Bronchial epithelial cell (primary cell): ENCODE measurements at regions not wholly inside any gene's neighbourhood (a gene's known extent, or its start where the extent isn't known, plus 50 kb on each side); places are given as distances from the start of the nearest gene placed in this dataset.

Source experiments
- DNase-seq: peaks from one replicate; pipeline ENCODE4 v3.0.0-alpha.2; 2010; ENCODE audit warnings: low read depth
- FAIRE-seq: peaks from 2 replicates; lab custom pipeline; 2011; peaks lifted over from hg19 to GRCh38; lab: Jason Lieb, UNC
- H3K27me3 ChIP-seq: 2 replicates; pipeline ENCODE4 v1.5.1; 2011; ENCODE audit warnings: low read length; ENCODE audit not compliant: control insufficient read depth, insufficient read depth
- H3K36me3 ChIP-seq: 2 replicates; pipeline ENCODE4 v1.5.1; 2011; ENCODE audit warnings: low read length; ENCODE audit not compliant: control insufficient read depth, insufficient read depth
- H3K4me3 ChIP-seq: 2 replicates; pipeline ENCODE4 v1.5.1; 2011; ENCODE audit warnings: mild to moderate bottlenecking, low read depth, low read length, control low read depth
- CTCF ChIP-seq: IDR thresholded peaks from 2 replicates; pipeline ENCODE4 v1.5.1; 2011; ENCODE audit warnings: mild to moderate bottlenecking, moderate library complexity, low read length, control low read depth, inconsistent platforms; ENCODE audit not compliant: insufficient read depth, severe bottlenecking

GRCh38 chr7:25391961-25392587 is 163.8 kb upstream of the NPVF start:
- Histone ChIP-seq H3K27me3 (no peaks in the 10 kb centered on the region), H3K4me3 (no peak overlapping the region), H3K36me3 (no peaks in the 10 kb centered on the region)
- FAIRE-seq, result no peak
- DNase-seq, result no peak
- TF ChIP-seq CTCF, result no peak

- no peak overlapping the region for H3K4me3 ChIP-seq
- H3K36me3 ChIP-seq, result no peaks in the 10 kb centered on the region
- no peaks in the 10 kb centered on the region for H3K27me3 ChIP-seq
- FAIRE-seq (no peak), DNase-seq (no peak)
- TF ChIP-seq CTCF, result no peak
Measured at GRCh38 chr7:25392588-25393338, 164.5 kb upstream of the NPVF start.

GRCh38 chr7:25395976-25396375 is 167.7 kb upstream of the NPVF start:
- FAIRE-seq (no peak), DNase-seq (no peak)
- TF ChIP-seq CTCF, result no peak
- H3K36me3 ChIP-seq, result no peaks in the 10 kb centered on the region
- no peaks in the 10 kb centered on the region for H3K27me3 ChIP-seq
- no peak overlapping the region for H3K4me3 ChIP-seq

GRCh38 chr7:25396668-25397067 is 168.4 kb upstream of the NPVF start:
- H3K4me3 ChIP-seq, result no peak overlapping the region
- TF ChIP-seq CTCF, result no peak
- H3K27me3 ChIP-seq, result no peaks in the 10 kb centered on the region
- FAIRE-seq (no peak), DNase-seq (no peak)
- no peaks in the 10 kb centered on the region for H3K36me3 ChIP-seq

GRCh38 chr7:25398418-25398817 is 170.1 kb upstream of the NPVF start:
- H3K27me3 ChIP-seq, result no peaks in the 10 kb centered on the region
- FAIRE-seq, result no peak

More at GRCh38 chr7:25398418-25398817, 170.1 kb upstream of the NPVF start:
- Histone ChIP-seq H3K4me3 (no peak overlapping the region), H3K36me3 (no peaks in the 10 kb centered on the region)
- TF ChIP-seq CTCF, result no peak
- DNase-seq, result no peak
